B cell (primary cell): ENCODE measurements at regions not wholly inside any gene's neighbourhood (a gene's known extent, or its start where the extent isn't known, plus 50 kb on each side); places are given as distances from the start of the nearest gene placed in this dataset.

Experiments used
- ATAC-seq: fragments of 200-7000 bp; cut with Tn5 transposase; one replicate; pipeline ENCODE4 v1.10.0; 2021; ENCODE audit warnings: low read depth, mild to moderate bottlenecking, moderate number of reproducible peaks, moderate library complexity
- CTCF ChIA-PET: fragments of 350-600 bp; sonication (Branson Sonifier 250); formaldehyde crosslinking; loops from one replicate; lab custom pipeline; 2021; ENCODE audit warnings: antibody characterized with exemption, inconsistent platforms; lab: Charles Lee
- POLR2A ChIA-PET: fragments of 350-600 bp; sonication (Branson Sonifier 250); formaldehyde crosslinking; loops from one replicate; lab custom pipeline; 2021; ENCODE audit warnings: antibody characterized with exemption; lab: Charles Lee
- DNase-seq: peaks from one replicate; pipeline ENCODE4 v3.0.0; 2013
- H2AFZ ChIP-seq: 2 replicates; pipeline ENCODE4 v1.6.1; 2012; ENCODE audit warnings: mild to moderate bottlenecking, low read depth, low read length; ENCODE audit not compliant: insufficient read depth, poor library complexity, severe bottlenecking
- H3K27ac ChIP-seq, 2 donors: 1 replicate in 1 of 2; 2 replicates in 1 of 2; pipeline ENCODE4 v1.5.1; 2012 to 2013; ENCODE audit warnings: low read length in 2 of 2, mild to moderate bottlenecking in 2 of 2, moderate library complexity in 1 of 2
- H3K27me3 ChIP-seq, 4 experiments: fragments of 200-600 bp in 1 of 4; sonication (generic) in 1 of 4; replicated peaks in 1 of 4; 1 replicate in 2 of 4; 2 replicates in 2 of 4; pipeline versions ENCODE4 v1.6.1 to v1.7.0; 2013 to 2016; ENCODE audit warnings: low read length in 3 of 4, mild to moderate bottlenecking in 2 of 4, mixed read lengths in 1 of 4, moderate library complexity in 1 of 4; ENCODE audit not compliant: insufficient read depth in 4 of 4, control insufficient read depth in 3 of 4; ENCODE audit errors: control extremely low read depth in 1 of 4
- H3K36me3 ChIP-seq, 2 experiments: replicated peaks in 1 of 2; 1 replicate in 1 of 2; 2 replicates in 1 of 2; pipeline versions ENCODE4 v1.6.1 to v1.7.1; 2013; ENCODE audit warnings: low read length in 1 of 2; ENCODE audit not compliant: insufficient read depth in 2 of 2, control insufficient read depth in 1 of 2; ENCODE audit errors: control extremely low read depth in 1 of 2, extremely low read depth in 1 of 2
- H3K4me1 ChIP-seq, 2 donors: fragments of 200-600 bp in 1 of 2; sonication (generic) in 1 of 2; 1 replicate in 1 of 2; 2 replicates in 1 of 2; pipeline versions ENCODE4 v1.5.1 to v1.6.1; 2013 to 2017; ENCODE audit warnings: low read length in 2 of 2; ENCODE audit not compliant: control insufficient read depth in 2 of 2, insufficient read depth in 2 of 2
- H3K4me2 ChIP-seq: replicated peaks from 2 replicates; pipeline ENCODE3; 2012; ENCODE audit warnings: mild to moderate bottlenecking, low read depth, low read length; ENCODE audit not compliant: poor library complexity, severe bottlenecking
- H3K4me3 ChIP-seq, 5 experiments: fragments of 200-600 bp in 1 of 5; sonication (generic) in 1 of 5; 1 replicate in 3 of 5; 2 replicates in 2 of 5; pipeline versions ENCODE4 v1.5.1 to v1.7.0; 2011 to 2016; ENCODE audit warnings: low read length in 4 of 5, mild to moderate bottlenecking in 4 of 5, low read depth in 2 of 5, control low read depth in 1 of 5, moderate library complexity in 1 of 5; ENCODE audit not compliant: insufficient read depth in 1 of 5; ENCODE audit errors: control extremely low read depth in 1 of 5, extremely low read depth in 1 of 5
- H3K79me2 ChIP-seq: fragments of 200-600 bp; sonication (generic); one replicate; pipeline ENCODE4 v1.6.0; 2016; ENCODE audit warnings: low read length; ENCODE audit not compliant: control insufficient read depth, insufficient read depth
- H3K9ac ChIP-seq: fragments of 200-600 bp; sonication (generic); 2 replicates; pipeline ENCODE4 v1.6.1; 2017; ENCODE audit warnings: mild to moderate bottlenecking, low read length, moderate library complexity
- H3K9me3 ChIP-seq, 3 donors: one replicate each; pipeline versions ENCODE4 v1.6.1 to v1.7.1; 2013; ENCODE audit warnings: low read length in 2 of 3; ENCODE audit not compliant: control insufficient read depth in 2 of 3, insufficient read depth in 1 of 3; ENCODE audit errors: control extremely low read depth in 1 of 3
- H4K20me1 ChIP-seq: 2 replicates; pipeline ENCODE4 v1.6.0; 2012; ENCODE audit warnings: mild to moderate bottlenecking, low read length; ENCODE audit not compliant: insufficient read depth, control insufficient read depth, poor library complexity, severe bottlenecking
- H3K27ac Mint-ChIP-seq: one replicate; pipeline ENCODE4 v1.8.0; 2021; ENCODE audit warnings: mixed read lengths
- H3K27me3 Mint-ChIP-seq: one replicate; pipeline ENCODE4 v1.8.0; 2021; ENCODE audit warnings: mixed read lengths
- H3K4me1 Mint-ChIP-seq: one replicate; pipeline ENCODE4 v1.8.0; 2021; ENCODE audit warnings: mixed read lengths
- H3K4me3 Mint-ChIP-seq: one replicate; pipeline ENCODE4 v1.8.0; 2021; ENCODE audit warnings: mixed read lengths
- H3K9me3 Mint-ChIP-seq: one replicate; pipeline ENCODE4 v1.8.0; 2022; ENCODE audit warnings: mixed read lengths; ENCODE audit not compliant: insufficient read depth
- EZH2 ChIP-seq: IDR thresholded peaks from 2 replicates; pipeline ENCODE4 v1.6.1; 2012; ENCODE audit warnings: borderline replicate concordance, low read depth, mild to moderate bottlenecking, moderate library complexity, low read length; ENCODE audit not compliant: insufficient read depth, poor library complexity, severe bottlenecking
- WGBS: methylation state at CpG from one replicate; pipeline ENCODE4 v1.1.5; 2013; ENCODE audit warnings: missing lambda C conversion rate; ENCODE audit not compliant: insufficient coverage; 5-methylcytosine and 5-hydroxymethylcytosine counted together
- intact Hi-C: fragments of 100-400 bp; cut with micrococcal nuclease; formaldehyde crosslinking; loops from one replicate; pipeline ENCODE4 v1.10.0; 2022
- TF ChIP-seq, protein P1 (sequence below): fragments of 200-600 bp; IDR thresholded peaks from one replicate; pipeline ENCODE4 v1.8.0; 2022; ENCODE audit warnings: antibody characterized with exemption, mild to moderate bottlenecking

DNA sequence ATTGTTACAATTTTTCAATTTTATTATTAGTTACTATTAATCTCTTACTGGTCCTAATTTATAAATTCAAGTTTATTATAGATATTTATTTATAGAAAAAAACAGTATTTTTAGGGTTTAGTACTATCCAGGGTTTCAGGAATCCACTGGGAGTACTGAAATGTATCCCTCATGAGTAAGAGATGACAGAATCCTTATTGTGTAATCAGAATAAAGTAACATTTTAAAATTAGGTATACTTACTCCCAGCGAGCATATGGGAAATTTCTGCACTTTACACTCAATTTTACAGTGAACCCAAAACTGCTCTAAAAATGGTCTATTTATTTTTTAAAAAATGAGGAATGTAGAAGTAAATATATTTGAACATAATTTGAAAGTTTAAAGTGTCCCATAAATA, 202.7 kb downstream of the CGGBP1 start:
- no CpG with 5 or more reads among the region's 1 CpG for WGBS
- ChIA-PET POLR2A (no interaction called here), CTCF (no interaction called here)
- H3K27me3 Mint-ChIP-seq = peaks cover 5% of the 10 kb centered on the region
- no peak for ATAC-seq
- Histone ChIP-seq H4K20me1 (no peaks in the 10 kb centered on the region), H3K79me2 (no peaks in the 10 kb centered on the region), H3K36me3 (no peaks in the 10 kb centered on the region), H3K4me3 (no peak overlapping the region), H3K27me3 (no peaks in the 10 kb centered on the region), H3K9ac (no peak overlapping the region), H2AFZ (no peak overlapping the region), H3K4me2 (no peak overlapping the region), H3K9me3 (peaks cover 0 to 2% (median 0%) of the 10 kb centered on the region in 3 donors), H3K27ac (no peak overlapping the region), H3K4me1 (peaks cover 0 to 6% of the 10 kb centered on the region in 2 donors)
- intact Hi-C loops = no loop called here
- no peak overlapping the region for H3K27ac Mint-ChIP-seq
- H3K4me3 Mint-ChIP-seq = no peak overlapping the region
- H3K9me3 Mint-ChIP-seq = no peaks in the 10 kb centered on the region
- peaks cover 11% of the 10 kb centered on the region for H3K4me1 Mint-ChIP-seq
- TF ChIP-seq, protein P1, sequence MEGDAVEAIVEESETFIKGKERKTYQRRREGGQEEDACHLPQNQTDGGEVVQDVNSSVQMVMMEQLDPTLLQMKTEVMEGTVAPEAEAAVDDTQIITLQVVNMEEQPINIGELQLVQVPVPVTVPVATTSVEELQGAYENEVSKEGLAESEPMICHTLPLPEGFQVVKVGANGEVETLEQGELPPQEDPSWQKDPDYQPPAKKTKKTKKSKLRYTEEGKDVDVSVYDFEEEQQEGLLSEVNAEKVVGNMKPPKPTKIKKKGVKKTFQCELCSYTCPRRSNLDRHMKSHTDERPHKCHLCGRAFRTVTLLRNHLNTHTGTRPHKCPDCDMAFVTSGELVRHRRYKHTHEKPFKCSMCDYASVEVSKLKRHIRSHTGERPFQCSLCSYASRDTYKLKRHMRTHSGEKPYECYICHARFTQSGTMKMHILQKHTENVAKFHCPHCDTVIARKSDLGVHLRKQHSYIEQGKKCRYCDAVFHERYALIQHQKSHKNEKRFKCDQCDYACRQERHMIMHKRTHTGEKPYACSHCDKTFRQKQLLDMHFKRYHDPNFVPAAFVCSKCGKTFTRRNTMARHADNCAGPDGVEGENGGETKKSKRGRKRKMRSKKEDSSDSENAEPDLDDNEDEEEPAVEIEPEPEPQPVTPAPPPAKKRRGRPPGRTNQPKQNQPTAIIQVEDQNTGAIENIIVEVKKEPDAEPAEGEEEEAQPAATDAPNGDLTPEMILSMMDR = no peak
- no peak for TF ChIP-seq EZH2
- DNase-seq = no peak

DNA sequence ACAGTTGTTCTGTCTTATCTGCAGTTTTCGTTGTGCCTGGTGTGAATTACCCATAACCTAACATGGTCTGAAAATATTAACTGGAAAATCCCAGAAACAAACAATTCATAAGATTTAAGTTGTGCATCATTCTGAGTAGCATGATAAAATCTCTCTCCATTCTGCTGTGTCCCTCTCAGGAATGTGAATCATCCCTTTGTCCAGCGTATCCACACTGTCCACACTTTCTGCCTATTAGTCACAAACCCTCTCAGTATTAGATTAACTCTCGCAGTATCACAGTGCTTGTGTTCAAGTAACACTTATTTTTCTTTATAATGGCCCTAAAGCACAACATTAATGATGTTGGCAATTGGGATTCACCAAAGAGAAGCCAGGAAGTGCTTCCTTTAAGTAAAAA, 203.2 kb downstream of the CGGBP1 start:
- H3K4me1 ChIP-seq = peaks cover 0 to 6% of the 10 kb centered on the region in 2 donors
- H3K27me3 Mint-ChIP-seq = peaks cover 5% of the 10 kb centered on the region
- WGBS = 80% methylated on average over 1 of the region's 3 CpGs
- no peaks in the 10 kb centered on the region for H3K27me3 ChIP-seq
- H3K9me3 ChIP-seq = peaks cover 0 to 2% (median 0%) of the 10 kb centered on the region in 3 donors
- TF ChIP-seq, protein P1 = no peak
- TF ChIP-seq EZH2 = no peak
- H3K79me2 ChIP-seq = no peaks in the 10 kb centered on the region
- CTCF ChIA-PET = no interaction called here
- no peak overlapping the region for H3K27ac ChIP-seq
- intact Hi-C loops = no loop called here
- no peak overlapping the region for H3K27ac Mint-ChIP-seq
- ATAC-seq (no peak), DNase-seq (no peak)
- H4K20me1 ChIP-seq = no peaks in the 10 kb centered on the region
- H3K4me1 Mint-ChIP-seq = peaks cover 11% of the 10 kb centered on the region
- H3K36me3 ChIP-seq = no peaks in the 10 kb centered on the region
- H3K4me2 ChIP-seq = no peak overlapping the region
- POLR2A ChIA-PET = no interaction called here
- no peak overlapping the region for H3K4me3 ChIP-seq
- no peak overlapping the region for H3K9ac ChIP-seq
- H3K4me3 Mint-ChIP-seq = no peak overlapping the region
- H2AFZ ChIP-seq = no peak overlapping the region
- no peaks in the 10 kb centered on the region for H3K9me3 Mint-ChIP-seq
